ENCODE measurements at regions not wholly inside any gene's neighbourhood (a gene's known extent, or its start where the extent isn't known, plus 50 kb on each side); places are given as distances from the start of the nearest gene placed in this dataset.
A peak's percentile ranks its signal among the peaks of the same experiment; 100 is the strongest.

GRCh38 chr15:66843581-66843980 lies 141.5 kb downstream of the SMAD6 start:
- WGBS, 2 experiments (ENCODE audit: extremely low coverage in 1 of 2, insufficient coverage in 1 of 2, insufficient read length in 1 of 2, insufficient replicate concordance in 2 of 2, low coverage in 1 of 2, low lambda C conversion rate in 2 of 2, missing lambda C conversion rate in 1 of 2): 85% methylated on average over 2 of the region's 2 CpGs; no CpG with 5 or more reads in 1 of the 2 experiments
- no peaks in the 10 kb centered on the region; the same call in 1 of the 2 replicates for H3K23me2 ChIP-seq (ENCODE audit: low read depth, low read length)
- ChIA-PET CTCF (ENCODE audit: partially characterized antibody) (interaction anchor here (1.5 to 12.5 kb wide), 7 partner anchors 7 to 238 kb away, joined by 3 to 202 read pairs (median 27); no protein-coding TSS in a partner anchor), POLR2A (ENCODE audit: partially characterized antibody) (interaction anchor here (1.4 to 1.8 kb wide), 2 partner anchors 8 kb away, joined by 5 to 7 read pairs; no protein-coding TSS in a partner anchor)
- no peak for FAIRE-seq
- H3K4me1 ChIP-seq (replicated peaks in 1 of 4; ENCODE audit: control insufficient read depth in 3 of 4, insufficient read depth in 4 of 4, low read length in 3 of 4): peaks cover 0 to 9% (median 4%) of the 10 kb centered on the region in 4 experiments; a peak in 4 of 7 replicates
- H4K91ac ChIP-seq (replicated peaks; ENCODE audit: insufficient read length, low read length): no peak overlapping the region
- H2BK120ac ChIP-seq (replicated peaks; ENCODE audit: low read depth, low read length): no peak overlapping the region
- DNase-seq (ENCODE audit: low read depth in 1 of 2, low spot score in 2 of 2): no peak
- peaks cover 7 to 36% (median 29%) of the 10 kb centered on the region in 4 experiments for H3K27me3 ChIP-seq (replicated peaks in 1 of 4; ENCODE audit: control insufficient read depth in 3 of 4, extremely low read depth in 1 of 4, insufficient read depth in 3 of 4, low read length in 3 of 4)
- no peak overlapping the region for H4K8ac ChIP-seq (ENCODE audit: extremely low read depth, insufficient read depth, low read length)
- H3K9ac ChIP-seq (replicated peaks in 1 of 4; ENCODE audit: extremely low read depth in 1 of 4, low read depth in 3 of 4, low read length in 3 of 4): no peak overlapping the region
- no peak overlapping the region for H3K56ac ChIP-seq (replicated peaks; ENCODE audit: insufficient read length, low read depth, low read length)
- H3K79me1 ChIP-seq (ENCODE audit: low read depth, low read length): no peaks in the 10 kb centered on the region
- H4K20me1 ChIP-seq (replicated peaks in 1 of 2; ENCODE audit: control insufficient read depth in 1 of 2, insufficient read depth in 2 of 2, low read length in 2 of 2): no peaks in the 10 kb centered on the region
- H2BK5ac ChIP-seq (ENCODE audit: low read depth, low read length): no peak overlapping the region
- no peaks in the 10 kb centered on the region for H3K36me3 ChIP-seq (ENCODE audit: control insufficient read depth in 2 of 4, insufficient read depth in 4 of 4, low read length in 3 of 4)
- H3K14ac ChIP-seq (ENCODE audit: insufficient read length): no peak overlapping the region
- peak overlapping the region in 1 of 2 experiments; percentile 65; a peak in 1 of 4 replicates for H3K4me2 ChIP-seq (ENCODE audit: insufficient read depth in 1 of 2, low read depth in 2 of 2, low read length in 2 of 2)
- no peaks in the 10 kb centered on the region; a peak in 1 of 4 replicates for H3K79me2 ChIP-seq (ENCODE audit: control insufficient read depth in 1 of 2, insufficient read depth in 2 of 2, low read length in 2 of 2)
- peak overlapping the region; percentile 63; the same call in 1 of the 2 replicates for H2BK12ac ChIP-seq (ENCODE audit: low read depth, low read length)
- H2BK20ac ChIP-seq (ENCODE audit: low read length): no peak overlapping the region
- no peak overlapping the region for H3K23ac ChIP-seq (ENCODE audit: insufficient read length)
- no peak overlapping the region for H4K5ac ChIP-seq (ENCODE audit: insufficient read length, low read depth, low read length)
- H3K18ac ChIP-seq (ENCODE audit: extremely low read depth, low read length): no peak overlapping the region
- H2AK5ac ChIP-seq (ENCODE audit: low read depth, low read length): no peak overlapping the region; the same call in 1 of the 2 replicates
- no peak overlapping the region for H3K27ac ChIP-seq (ENCODE audit: low read depth, low read length)
- no peak overlapping the region for H2BK15ac ChIP-seq (ENCODE audit: low read length)
- H3K4me3 ChIP-seq (ENCODE audit: extremely low read depth in 1 of 4, insufficient read depth in 2 of 4, low read depth in 3 of 4, low read length in 4 of 4): no peak overlapping the region
- H3K9me3 ChIP-seq (ENCODE audit: insufficient read depth in 2 of 2, low read depth in 1 of 2, low read length in 1 of 2): no peaks in the 10 kb centered on the region
- H2AFZ ChIP-seq (ENCODE audit: low read length): no peak overlapping the region
- no peak overlapping the region for H3K4ac ChIP-seq (replicated peaks; ENCODE audit: insufficient read length, low read depth, low read length)
- no peak for TF ChIP-seq ZNF274 (IDR thresholded peaks at IDR 0.05; ENCODE audit: borderline replicate concordance, extremely low read depth, low read length)
- TF ChIP-seq MAFK (IDR thresholded peaks at IDR 0.05; ENCODE audit: low read depth, low read length): no peak
